ENCODE measurements at regions not wholly inside any gene's neighbourhood (a gene's known extent, or its start where the extent isn't known, plus 50 kb on each side); places are given as distances from the start of the nearest gene placed in this dataset.

DNA sequence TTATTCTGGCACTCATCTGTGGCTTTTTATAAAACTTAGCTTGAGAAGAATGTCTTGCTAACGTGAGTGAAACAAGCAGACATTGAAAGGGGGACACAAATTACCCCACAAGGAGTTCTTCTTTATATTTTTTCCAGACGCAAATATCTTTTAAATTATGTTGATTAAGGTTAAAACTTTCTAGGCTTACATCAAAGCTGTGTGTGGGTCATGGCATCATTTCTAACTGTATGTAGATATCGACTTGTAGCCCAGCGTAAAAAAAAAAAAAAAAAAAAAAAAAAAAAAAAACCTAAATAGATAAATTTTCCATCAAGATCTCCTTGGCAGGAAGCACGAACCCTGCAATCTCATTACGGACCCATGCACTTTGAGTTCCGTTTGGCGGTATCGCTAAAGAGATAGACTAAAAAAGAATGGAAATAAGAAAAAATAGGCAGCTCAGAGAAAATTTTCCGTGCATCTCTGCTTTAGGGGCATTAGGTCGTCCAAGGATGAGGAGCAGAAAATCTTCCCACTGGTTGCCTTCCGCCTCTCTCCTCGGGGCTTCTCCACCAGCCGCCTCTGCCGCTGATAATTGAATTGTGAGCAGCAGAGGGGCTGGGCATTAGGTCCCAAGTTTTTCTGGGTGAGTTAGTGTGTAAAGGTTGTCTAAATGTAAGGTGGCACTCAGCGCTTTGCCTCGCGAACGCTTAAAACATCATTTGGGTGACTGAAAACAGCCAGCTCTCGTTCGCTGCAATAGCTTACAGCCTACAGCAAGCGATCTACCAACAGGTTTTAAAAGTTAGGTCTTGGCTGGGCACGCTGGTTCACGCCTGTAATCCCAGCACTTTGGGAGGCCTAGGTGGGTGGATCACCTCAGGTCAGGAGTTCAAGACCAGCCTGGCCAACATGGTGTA, 194.0 kb downstream of the TRIM27 start:
- no peak for DNase-seq (ENCODE audit: low spot score)
- TF ChIP-seq, protein P1, sequence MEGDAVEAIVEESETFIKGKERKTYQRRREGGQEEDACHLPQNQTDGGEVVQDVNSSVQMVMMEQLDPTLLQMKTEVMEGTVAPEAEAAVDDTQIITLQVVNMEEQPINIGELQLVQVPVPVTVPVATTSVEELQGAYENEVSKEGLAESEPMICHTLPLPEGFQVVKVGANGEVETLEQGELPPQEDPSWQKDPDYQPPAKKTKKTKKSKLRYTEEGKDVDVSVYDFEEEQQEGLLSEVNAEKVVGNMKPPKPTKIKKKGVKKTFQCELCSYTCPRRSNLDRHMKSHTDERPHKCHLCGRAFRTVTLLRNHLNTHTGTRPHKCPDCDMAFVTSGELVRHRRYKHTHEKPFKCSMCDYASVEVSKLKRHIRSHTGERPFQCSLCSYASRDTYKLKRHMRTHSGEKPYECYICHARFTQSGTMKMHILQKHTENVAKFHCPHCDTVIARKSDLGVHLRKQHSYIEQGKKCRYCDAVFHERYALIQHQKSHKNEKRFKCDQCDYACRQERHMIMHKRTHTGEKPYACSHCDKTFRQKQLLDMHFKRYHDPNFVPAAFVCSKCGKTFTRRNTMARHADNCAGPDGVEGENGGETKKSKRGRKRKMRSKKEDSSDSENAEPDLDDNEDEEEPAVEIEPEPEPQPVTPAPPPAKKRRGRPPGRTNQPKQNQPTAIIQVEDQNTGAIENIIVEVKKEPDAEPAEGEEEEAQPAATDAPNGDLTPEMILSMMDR (IDR thresholded peaks at IDR 0.05; ENCODE audit: borderline replicate concordance, control extremely low read depth, extremely low read depth, insufficient read depth, missing control alignments): no peak
- in situ Hi-C loops (cut with MboI; ENCODE audit: low sequenced_read_pairs, unreplicated experiment): no loop called here

DNA sequence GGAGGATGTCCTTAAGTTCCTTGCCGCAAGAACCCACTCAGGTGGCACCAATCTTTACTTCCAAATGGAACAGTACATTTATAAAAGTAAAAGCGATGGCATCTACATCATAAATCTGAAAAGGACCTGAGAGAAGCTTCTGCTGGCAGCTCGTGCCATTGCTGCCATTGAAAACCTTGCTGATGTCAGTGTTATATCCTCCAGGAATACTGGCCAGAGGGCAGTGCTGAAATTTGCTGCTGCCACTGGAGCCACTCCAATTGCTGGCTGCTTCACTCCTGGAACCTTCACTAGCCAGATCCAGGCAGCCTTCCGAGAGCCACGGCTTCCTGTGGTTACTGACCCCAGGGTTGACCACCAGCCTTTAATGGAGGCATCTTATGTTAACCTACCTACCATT, 191.7 kb downstream of the TRIM27 start:
- in situ Hi-C loops (cut with MboI; ENCODE audit: low sequenced_read_pairs, unreplicated experiment): no loop called here
- TF ChIP-seq, protein P1 (IDR thresholded peaks at IDR 0.05; ENCODE audit: borderline replicate concordance, control extremely low read depth, extremely low read depth, insufficient read depth, missing control alignments): no peak
- DNase-seq (ENCODE audit: low spot score): no peak

DNA sequence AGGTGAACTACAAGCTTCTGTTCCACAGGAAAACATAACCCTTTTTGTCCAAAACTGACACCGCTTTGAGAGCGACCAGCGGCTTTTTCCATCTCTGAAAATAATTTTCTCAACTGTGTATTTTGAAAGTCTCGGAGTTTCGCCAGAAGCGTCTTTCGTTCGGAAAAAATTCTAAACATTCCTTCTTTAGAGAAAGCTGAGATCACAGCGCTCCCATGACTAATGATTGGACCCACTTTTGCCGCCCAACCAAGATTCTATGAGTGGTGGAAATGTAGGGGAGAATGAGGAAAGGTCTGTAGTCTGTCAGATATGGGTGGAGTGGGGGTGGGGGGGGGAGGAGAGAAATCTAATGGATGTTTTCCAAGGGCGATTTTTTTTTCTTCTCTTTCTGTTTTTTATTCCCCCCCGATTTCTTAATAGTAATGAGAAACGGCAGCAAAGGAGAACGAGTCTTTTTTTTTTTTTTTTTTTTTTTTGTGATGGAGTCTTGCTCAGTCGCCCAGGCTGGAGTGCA, 189.3 kb downstream of the TRIM27 start:
- no peak for DNase-seq (ENCODE audit: low spot score)
- TF ChIP-seq, protein P1 (IDR thresholded peaks at IDR 0.05; ENCODE audit: borderline replicate concordance, control extremely low read depth, extremely low read depth, insufficient read depth, missing control alignments): no peak
- in situ Hi-C loops (cut with MboI; ENCODE audit: low sequenced_read_pairs, unreplicated experiment): no loop called here

DNA sequence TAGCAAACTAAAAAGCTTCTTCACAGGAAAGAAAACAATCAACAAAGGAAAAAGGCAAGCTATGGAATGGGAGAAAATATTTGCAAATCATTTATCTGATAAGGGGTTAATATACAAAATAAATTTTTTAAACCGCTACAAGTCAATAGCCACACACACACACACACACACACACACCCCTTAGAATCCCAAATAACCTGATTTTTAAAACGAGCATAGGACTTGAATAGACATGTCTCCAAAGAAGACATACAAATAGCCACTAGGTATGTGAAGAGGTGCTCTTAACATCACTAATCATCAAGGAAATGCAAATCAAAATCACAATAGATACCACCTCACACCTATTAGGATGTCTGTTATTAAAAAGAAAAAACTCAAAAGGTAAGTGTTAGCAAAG, 187.7 kb downstream of the TRIM27 start:
- in situ Hi-C loops (cut with MboI; ENCODE audit: low sequenced_read_pairs, unreplicated experiment): no loop called here
- TF ChIP-seq, protein P1 (IDR thresholded peaks at IDR 0.05; ENCODE audit: borderline replicate concordance, control extremely low read depth, extremely low read depth, insufficient read depth, missing control alignments): no peak
- no peak for DNase-seq (ENCODE audit: low spot score)

DNA sequence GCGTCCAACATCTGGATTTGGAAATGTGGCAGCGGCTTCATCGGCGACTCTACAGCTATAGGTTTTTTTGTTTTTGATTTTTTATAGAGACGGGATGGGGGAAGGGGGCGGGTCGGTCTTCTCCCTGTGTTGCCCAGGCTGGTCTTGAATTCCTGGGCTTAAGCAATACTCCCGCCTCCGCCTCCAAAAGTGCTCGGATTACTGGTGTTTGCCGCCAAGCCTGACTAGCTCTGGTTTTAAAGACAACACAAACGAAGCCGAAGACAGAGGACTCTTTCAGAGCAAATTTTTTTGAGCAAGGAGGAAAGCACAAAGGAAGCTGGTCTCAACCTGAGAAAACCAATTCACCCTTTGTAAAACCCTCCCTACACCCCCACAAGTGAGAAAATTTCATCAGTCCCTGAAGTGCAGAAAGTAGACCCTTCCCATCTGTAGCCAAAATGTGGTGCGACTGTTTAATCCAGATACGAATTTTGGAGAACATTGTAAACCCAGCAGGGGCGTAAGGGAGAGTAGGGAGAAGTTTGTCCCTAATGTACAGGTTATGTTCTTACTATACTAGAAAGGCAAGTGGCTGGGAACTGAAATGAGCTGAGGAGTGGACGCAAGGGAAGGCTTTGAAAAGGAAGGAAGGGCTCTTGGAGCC, 185.9 kb downstream of the TRIM27 start:
- TF ChIP-seq, protein P1 (IDR thresholded peaks at IDR 0.05; ENCODE audit: borderline replicate concordance, control extremely low read depth, extremely low read depth, insufficient read depth, missing control alignments): no peak
- in situ Hi-C loops (cut with MboI; ENCODE audit: low sequenced_read_pairs, unreplicated experiment): no loop called here
- no peak for DNase-seq (ENCODE audit: low spot score)

DNA sequence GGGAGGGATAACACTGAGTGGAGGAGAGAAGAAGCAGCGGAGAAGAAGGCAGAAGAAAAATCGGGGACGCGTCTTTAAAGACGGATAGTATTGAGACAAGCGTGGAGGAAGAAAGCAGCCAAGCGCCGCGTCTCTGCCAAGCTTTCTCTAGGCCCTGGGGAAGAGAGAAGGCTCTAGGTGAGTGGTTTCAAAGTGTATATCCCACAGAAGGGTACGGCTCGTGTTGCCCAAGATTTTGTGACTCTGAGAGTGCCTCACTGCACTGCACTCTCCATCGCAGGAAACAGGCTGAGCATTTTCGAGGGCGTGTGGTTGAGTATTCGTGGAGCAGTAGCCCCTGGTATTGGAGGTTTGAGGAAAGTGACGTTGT, 185.4 kb downstream of the TRIM27 start:
- TF ChIP-seq, protein P1 (IDR thresholded peaks at IDR 0.05; ENCODE audit: borderline replicate concordance, control extremely low read depth, extremely low read depth, insufficient read depth, missing control alignments): no peak
- in situ Hi-C loops (cut with MboI; ENCODE audit: low sequenced_read_pairs, unreplicated experiment): no loop called here
- no peak for DNase-seq (ENCODE audit: low spot score)

All from GM13976 (cell line).